ENCODE measurements at regions not wholly inside any gene's neighbourhood (a gene's known extent, or its start where the extent isn't known, plus 50 kb on each side); places are given as distances from the start of the nearest gene placed in this dataset.

DNA sequence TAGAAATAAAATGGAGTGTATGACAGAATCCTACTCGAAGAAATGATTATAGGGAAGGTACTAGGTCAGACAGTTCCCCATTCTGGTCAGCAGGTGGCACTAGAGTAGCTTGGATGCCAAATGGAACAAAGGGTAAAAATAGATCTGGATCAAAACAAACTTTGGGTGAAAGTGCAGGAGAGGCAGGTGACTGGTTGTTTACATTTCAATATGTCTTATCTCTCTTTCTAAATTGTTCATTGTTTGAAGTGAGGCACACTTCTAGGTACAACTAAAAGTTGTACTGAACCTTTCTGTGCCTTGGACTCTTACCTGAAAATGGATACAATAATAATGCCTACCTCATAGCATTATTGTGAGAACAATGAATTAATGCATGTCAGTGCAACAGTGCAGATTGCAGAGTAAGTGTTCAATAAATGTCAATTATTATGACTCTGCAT, 62.0 kb upstream of the OSBPL8 start:
- no peak for TF ChIP-seq POLR2A (IDR thresholded peaks at IDR 0.05; ENCODE audit: control extremely low read depth in 1 of 2, low read depth in 2 of 2, low read length in 2 of 2)
- no peak for TF ChIP-seq EP300 (IDR thresholded peaks at IDR 0.05; ENCODE audit: borderline replicate concordance in 1 of 2, low read depth in 2 of 2, low read length in 2 of 2)
- no peak for TF ChIP-seq KDM1A (IDR thresholded peaks at IDR 0.05; ENCODE audit: borderline replicate concordance, low read length)
- TF ChIP-seq BACH1 (IDR thresholded peaks at IDR 0.05; ENCODE audit: low read length) = no peak
- no peak for TF ChIP-seq CHD1 (IDR thresholded peaks at IDR 0.05; ENCODE audit: low read depth, low read length)
- TF ChIP-seq, protein P1, sequence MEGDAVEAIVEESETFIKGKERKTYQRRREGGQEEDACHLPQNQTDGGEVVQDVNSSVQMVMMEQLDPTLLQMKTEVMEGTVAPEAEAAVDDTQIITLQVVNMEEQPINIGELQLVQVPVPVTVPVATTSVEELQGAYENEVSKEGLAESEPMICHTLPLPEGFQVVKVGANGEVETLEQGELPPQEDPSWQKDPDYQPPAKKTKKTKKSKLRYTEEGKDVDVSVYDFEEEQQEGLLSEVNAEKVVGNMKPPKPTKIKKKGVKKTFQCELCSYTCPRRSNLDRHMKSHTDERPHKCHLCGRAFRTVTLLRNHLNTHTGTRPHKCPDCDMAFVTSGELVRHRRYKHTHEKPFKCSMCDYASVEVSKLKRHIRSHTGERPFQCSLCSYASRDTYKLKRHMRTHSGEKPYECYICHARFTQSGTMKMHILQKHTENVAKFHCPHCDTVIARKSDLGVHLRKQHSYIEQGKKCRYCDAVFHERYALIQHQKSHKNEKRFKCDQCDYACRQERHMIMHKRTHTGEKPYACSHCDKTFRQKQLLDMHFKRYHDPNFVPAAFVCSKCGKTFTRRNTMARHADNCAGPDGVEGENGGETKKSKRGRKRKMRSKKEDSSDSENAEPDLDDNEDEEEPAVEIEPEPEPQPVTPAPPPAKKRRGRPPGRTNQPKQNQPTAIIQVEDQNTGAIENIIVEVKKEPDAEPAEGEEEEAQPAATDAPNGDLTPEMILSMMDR (IDR thresholded peaks at IDR 0.05; ENCODE audit: control extremely low read depth in 1 of 3, insufficient read depth in 1 of 3, low read depth in 1 of 3, low read length in 3 of 3) = peak in 2 of 3 experiments; percentile 86 to 89; a peak in 3 of 4 replicates
- no peak for TF ChIP-seq ZNF274 (IDR thresholded peaks at IDR 0.05; ENCODE audit: borderline replicate concordance, extremely low read depth, low read length)
- no peak for TF ChIP-seq POLR2AphosphoS5 (IDR thresholded peaks at IDR 0.05; ENCODE audit: low read depth, low read length)
- TF ChIP-seq SP2 (IDR thresholded peaks at IDR 0.05; ENCODE audit: low read length) = no peak

All from H1 (cell line).